ENCODE measurements at regions not wholly inside any gene's neighbourhood (a gene's known extent, or its start where the extent isn't known, plus 50 kb on each side); places are given as distances from the start of the nearest gene placed in this dataset.
"Not testable (repeated sequence)": the region's sequence is repeated elsewhere in the genome, so short reads cannot be mapped to it uniquely, and the experiment has no call there.

- TF ChIP-seq CTCF (IDR thresholded peaks at IDR 0.05; ENCODE audit: control insufficient read depth, insufficient read depth, low read depth, low read length, missing control alignments): no peak
- H3K4me3 ChIP-seq (ENCODE audit: control insufficient read depth, low read depth, low read length): no peak overlapping the region
- DNase-seq (ENCODE audit: low read depth): no peak
These were observed 85.3 kb upstream of the GPR101 start for GRCh38 chrX:137119049-137119448.

- no peak for TF ChIP-seq CTCF (IDR thresholded peaks at IDR 0.05; ENCODE audit: control insufficient read depth, insufficient read depth, low read depth, low read length, missing control alignments)
- no peak overlapping the region for H3K4me3 ChIP-seq (ENCODE audit: control insufficient read depth, low read depth, low read length)
- DNase-seq (ENCODE audit: low read depth): no peak
These were observed 84.7 kb upstream of the GPR101 start for GRCh38 chrX:137118536-137118935.

GRCh38 chrX:137118136-137118535 is 84.3 kb upstream of the GPR101 start:
- no peak for TF ChIP-seq CTCF (IDR thresholded peaks at IDR 0.05; ENCODE audit: control insufficient read depth, insufficient read depth, low read depth, low read length, missing control alignments)
- DNase-seq (ENCODE audit: low read depth): no peak
- H3K4me3 ChIP-seq (ENCODE audit: control insufficient read depth, low read depth, low read length): no peak overlapping the region

GRCh38 chrX:137107877-137108276 is 74.1 kb upstream of the GPR101 start:
- not testable (repeated sequence) for DNase-seq (ENCODE audit: low read depth); H3K4me3 ChIP-seq (ENCODE audit: control insufficient read depth, low read depth, low read length)

GRCh38 chrX:137101273-137101990 is 67.6 kb upstream of the GPR101 start:
- no peak for TF ChIP-seq CTCF (IDR thresholded peaks at IDR 0.05; ENCODE audit: control insufficient read depth, insufficient read depth, low read depth, low read length, missing control alignments)
- no peak overlapping the region for H3K4me3 ChIP-seq (ENCODE audit: control insufficient read depth, low read depth, low read length)
- no peak for DNase-seq (ENCODE audit: low read depth)
